ENCODE measurements at regions not wholly inside any gene's neighbourhood (a gene's known extent, or its start where the extent isn't known, plus 50 kb on each side); places are given as distances from the start of the nearest gene placed in this dataset.
"Not testable (repeated sequence)": the region's sequence is repeated elsewhere in the genome, so short reads cannot be mapped to it uniquely, and the experiment has no call there.

- H3K18ac ChIP-seq (ENCODE audit: insufficient read length, low read depth, low read length); H2AFZ ChIP-seq (ENCODE audit: low read length); H3K79me1 ChIP-seq (ENCODE audit: insufficient read depth, low read depth, low read length, poor library complexity, severe bottlenecking); H2BK20ac ChIP-seq (ENCODE audit: low read depth, low read length, poor library complexity, severe bottlenecking); H4K8ac ChIP-seq (replicated peaks; ENCODE audit: insufficient read length, low read depth, low read length); H2AK5ac ChIP-seq (ENCODE audit: insufficient read length, low read length); H3K27me3 Mint-ChIP-seq (ENCODE audit: low read depth); H3K9me3 ChIP-seq (ENCODE audit: control insufficient read depth, low read depth, low read length); H3K27ac Mint-ChIP-seq; H3T11ph ChIP-seq (ENCODE audit: low read length); H3K9me3 Mint-ChIP-seq; H2BK120ac ChIP-seq (ENCODE audit: low read depth, low read length, poor library complexity, severe bottlenecking); H3K23me2 ChIP-seq (ENCODE audit: insufficient read length, low read depth, low read length, poor library complexity, severe bottlenecking); H3K4me1 ChIP-seq (ENCODE audit: insufficient read depth, low read length); H3K9ac ChIP-seq (ENCODE audit: extremely low read depth, insufficient read length, low read length); H3K27me3 ChIP-seq (ENCODE audit: insufficient read depth, low read length); H3K23ac ChIP-seq (ENCODE audit: insufficient read length, low read depth, low read length); H2BK5ac ChIP-seq (ENCODE audit: insufficient read length, low read length); H4K5ac ChIP-seq (ENCODE audit: insufficient read length, low read depth, low read length); H3K56ac ChIP-seq (ENCODE audit: insufficient read length, low read depth, low read length); H4K20me1 ChIP-seq (ENCODE audit: control insufficient read depth, insufficient read depth, insufficient read length); H2BK15ac ChIP-seq (ENCODE audit: low read depth, low read length); H4K91ac ChIP-seq (ENCODE audit: insufficient read length, low read depth, low read length); H2BK12ac ChIP-seq (ENCODE audit: insufficient read length, low read depth, low read length); H3K4me3 Mint-ChIP-seq; H3K14ac ChIP-seq (ENCODE audit: insufficient read depth, low read length); H3K27ac ChIP-seq (ENCODE audit: insufficient read length, low read depth, low read length); DNase-seq; H3K36me3 Mint-ChIP-seq (ENCODE audit: insufficient read depth in 1 of 3, low read depth in 3 of 3); H3K79me2 ChIP-seq (ENCODE audit: insufficient read depth, low read length); H3K4me2 ChIP-seq (ENCODE audit: insufficient read depth, insufficient read length, low read length); H3K4ac ChIP-seq (ENCODE audit: low read depth, low read length): not testable (repeated sequence)
- peaks cover 20 to 22% of the 10 kb centered on the region in 2 experiments for H3K4me1 Mint-ChIP-seq
- WGBS (ENCODE audit: extremely low coverage, insufficient read length, low lambda C conversion rate): no CpG with 5 or more reads among the region's 4 CpGs
Observed at GRCh38 chr7:6986892-6987291, 160.8 kb upstream of the CCZ1B start.

GRCh38 chr7:6988608-6989007, 162.5 kb upstream of the CCZ1B start:
- H3K27me3 Mint-ChIP-seq (ENCODE audit: low read depth); H3K79me2 ChIP-seq (ENCODE audit: insufficient read depth, low read length); H3K4me2 ChIP-seq (ENCODE audit: insufficient read depth, insufficient read length, low read length); H4K5ac ChIP-seq (ENCODE audit: insufficient read length, low read depth, low read length); H3K79me1 ChIP-seq (ENCODE audit: insufficient read depth, low read depth, low read length, poor library complexity, severe bottlenecking); H3K9ac ChIP-seq (ENCODE audit: extremely low read depth, insufficient read length, low read length); H2BK20ac ChIP-seq (ENCODE audit: low read depth, low read length, poor library complexity, severe bottlenecking); H2AFZ ChIP-seq (ENCODE audit: low read length); H4K20me1 ChIP-seq (ENCODE audit: control insufficient read depth, insufficient read depth, insufficient read length); H3K4me1 ChIP-seq (ENCODE audit: insufficient read depth, low read length); H3K4me3 Mint-ChIP-seq; H2AK5ac ChIP-seq (ENCODE audit: insufficient read length, low read length); H3K14ac ChIP-seq (ENCODE audit: insufficient read depth, low read length); H3K18ac ChIP-seq (ENCODE audit: insufficient read length, low read depth, low read length); H4K8ac ChIP-seq (replicated peaks; ENCODE audit: insufficient read length, low read depth, low read length); H3K56ac ChIP-seq (ENCODE audit: insufficient read length, low read depth, low read length); H3K4ac ChIP-seq (ENCODE audit: low read depth, low read length); H2BK120ac ChIP-seq (ENCODE audit: low read depth, low read length, poor library complexity, severe bottlenecking); H3K27me3 ChIP-seq (ENCODE audit: insufficient read depth, low read length); DNase-seq; H3T11ph ChIP-seq (ENCODE audit: low read length); H2BK5ac ChIP-seq (ENCODE audit: insufficient read length, low read length); H3K27ac ChIP-seq (ENCODE audit: insufficient read length, low read depth, low read length); H3K23ac ChIP-seq (ENCODE audit: insufficient read length, low read depth, low read length); H4K91ac ChIP-seq (ENCODE audit: insufficient read length, low read depth, low read length); H3K9me3 Mint-ChIP-seq; H3K36me3 Mint-ChIP-seq (ENCODE audit: insufficient read depth in 1 of 3, low read depth in 3 of 3); H2BK15ac ChIP-seq (ENCODE audit: low read depth, low read length); H2BK12ac ChIP-seq (ENCODE audit: insufficient read length, low read depth, low read length); H3K9me3 ChIP-seq (ENCODE audit: control insufficient read depth, low read depth, low read length); H3K27ac Mint-ChIP-seq; H3K23me2 ChIP-seq (ENCODE audit: insufficient read length, low read depth, low read length, poor library complexity, severe bottlenecking): not testable (repeated sequence)
- WGBS (ENCODE audit: extremely low coverage, insufficient read length, low lambda C conversion rate): no CpG with 5 or more reads among the region's 6 CpGs
- H3K4me1 Mint-ChIP-seq: peaks cover 33 to 36% of the 10 kb centered on the region in 2 experiments
